ENCODE measurements at regions not wholly inside any gene's neighbourhood (a gene's known extent, or its start where the extent isn't known, plus 50 kb on each side); places are given as distances from the start of the nearest gene placed in this dataset.

GRCh38 chr1:218667781-218668516 is 322.8 kb downstream of the TGFB2 start:
- Mint-ChIP-seq H3K9me3 (ENCODE audit: unreplicated experiment) (peaks cover 3% of the 10 kb centered on the region), H3K36me3 (ENCODE audit: unreplicated experiment) (no peaks in the 10 kb centered on the region), H3K4me3 (ENCODE audit: unreplicated experiment) (no peak overlapping the region), H3K4me1 (ENCODE audit: low read depth, unreplicated experiment) (peaks cover 11% of the 10 kb centered on the region), H3K27me3 (ENCODE audit: unreplicated experiment) (peaks cover 2% of the 10 kb centered on the region), H3K27ac (ENCODE audit: unreplicated experiment) (peak overlapping the region; percentile 68)
- DNase-seq = no peak
- no peak for TF ChIP-seq CTCF (IDR thresholded peaks at IDR 0.05; ENCODE audit: partially characterized antibody, unreplicated experiment)

GRCh38 chr1:218669431-218669830 is 324.3 kb downstream of the TGFB2 start:
- Mint-ChIP-seq H3K4me3 (ENCODE audit: unreplicated experiment) (no peak overlapping the region), H3K9me3 (ENCODE audit: unreplicated experiment) (peaks cover 3% of the 10 kb centered on the region), H3K36me3 (ENCODE audit: unreplicated experiment) (no peaks in the 10 kb centered on the region), H3K4me1 (ENCODE audit: low read depth, unreplicated experiment) (peaks cover 11% of the 10 kb centered on the region), H3K27ac (ENCODE audit: unreplicated experiment) (no peak overlapping the region), H3K27me3 (ENCODE audit: unreplicated experiment) (peaks cover 2% of the 10 kb centered on the region)
- DNase-seq = no peak
- TF ChIP-seq CTCF (IDR thresholded peaks at IDR 0.05; ENCODE audit: partially characterized antibody, unreplicated experiment) = no peak

- Mint-ChIP-seq H3K9me3 (ENCODE audit: unreplicated experiment) (peaks cover 3% of the 10 kb centered on the region), H3K27ac (ENCODE audit: unreplicated experiment) (peak overlapping the region; percentile 86), H3K27me3 (ENCODE audit: unreplicated experiment) (peaks cover 2% of the 10 kb centered on the region), H3K4me3 (ENCODE audit: unreplicated experiment) (no peak overlapping the region), H3K36me3 (ENCODE audit: unreplicated experiment) (no peaks in the 10 kb centered on the region), H3K4me1 (ENCODE audit: low read depth, unreplicated experiment) (peaks cover 11% of the 10 kb centered on the region)
- no peak for TF ChIP-seq CTCF (IDR thresholded peaks at IDR 0.05; ENCODE audit: partially characterized antibody, unreplicated experiment)
- no peak for DNase-seq
Observed at GRCh38 chr1:218670875-218671274, 325.7 kb downstream of the TGFB2 start.

- H3K27ac Mint-ChIP-seq (ENCODE audit: unreplicated experiment) = peak overlapping the region; percentile 86
- H3K9me3 Mint-ChIP-seq (ENCODE audit: unreplicated experiment) = peaks cover 3% of the 10 kb centered on the region
- TF ChIP-seq CTCF (IDR thresholded peaks at IDR 0.05; ENCODE audit: partially characterized antibody, unreplicated experiment) = no peak
- no peak for DNase-seq
- H3K4me3 Mint-ChIP-seq (ENCODE audit: unreplicated experiment) = no peak overlapping the region
- H3K4me1 Mint-ChIP-seq (ENCODE audit: low read depth, unreplicated experiment) = peaks cover 11% of the 10 kb centered on the region
- H3K36me3 Mint-ChIP-seq (ENCODE audit: unreplicated experiment) = no peaks in the 10 kb centered on the region
- H3K27me3 Mint-ChIP-seq (ENCODE audit: unreplicated experiment) = peaks cover 2% of the 10 kb centered on the region
Observed at GRCh38 chr1:218671573-218671972, 326.4 kb downstream of the TGFB2 start.

GRCh38 chr1:218673170-218673569 is 328.0 kb downstream of the TGFB2 start:
- no peak for DNase-seq
- peaks cover 2% of the 10 kb centered on the region for H3K27me3 Mint-ChIP-seq (ENCODE audit: unreplicated experiment)
- no peak for TF ChIP-seq CTCF (IDR thresholded peaks at IDR 0.05; ENCODE audit: partially characterized antibody, unreplicated experiment)
- no peak overlapping the region for H3K27ac Mint-ChIP-seq (ENCODE audit: unreplicated experiment)
- H3K4me3 Mint-ChIP-seq (ENCODE audit: unreplicated experiment) = no peak overlapping the region
- peaks cover 8% of the 10 kb centered on the region for H3K4me1 Mint-ChIP-seq (ENCODE audit: low read depth, unreplicated experiment)
- H3K36me3 Mint-ChIP-seq (ENCODE audit: unreplicated experiment) = no peaks in the 10 kb centered on the region
- peaks cover 3% of the 10 kb centered on the region for H3K9me3 Mint-ChIP-seq (ENCODE audit: unreplicated experiment)
